K562 (cell line): ENCODE measurements at regions not wholly inside any gene's neighbourhood (a gene's known extent, or its start where the extent isn't known, plus 50 kb on each side); places are given as distances from the start of the nearest gene placed in this dataset.

Source experiments
- ATAC-seq: fragments of 200-7000 bp; cut with Tn5 transposase; 3 replicates; pipeline ENCODE4 v1.9.1; 2020; ENCODE audit warnings: moderate library complexity
- BruUV-seq: library from RNA; stranded (reverse); fragments of 400-500 nt; replicated peaks from 2 replicates; lab custom pipeline; 2021; lab: Mats Ljungman, UMichigan
- CTCF ChIA-PET: fragments of 300-600 bp; formaldehyde crosslinking; extraction: SDS; loops from one replicate; lab custom pipeline; 2021; ENCODE audit warnings: low intra/inter-chr PET ratio; lab: Yijun Ruan, JAX
- POLR2A ChIA-PET: fragments of 300-600, 350-650 bp; sonication (Branson Sonifier 250); formaldehyde crosslinking; extraction: SDS; loops from one replicate; lab custom pipeline; 2021; ENCODE audit warnings: antibody characterized with exemption, inconsistent platforms; lab: Yijun Ruan, JAX
- DNase-seq, 4 experiments: peaks; one replicate each; pipeline versions ENCODE4 v3.0.0 to v3.0.0-alpha.2; 2011 to 2018; ENCODE audit warnings: low spot score in 3 of 4, mixed read lengths in 3 of 4; ENCODE audit errors: extremely low read depth in 1 of 4
- FAIRE-seq: peaks from 2 replicates; lab custom pipeline; 2011; peaks lifted over from hg19 to GRCh38; lab: Jason Lieb, UNC
- H2AFZ ChIP-seq: 2 replicates; pipeline ENCODE4 v1.6.0; 2011; ENCODE audit warnings: low read depth, low read length, control low read depth, inconsistent platforms
- H3K27ac ChIP-seq: fragments of 200-600 bp; 3 replicates; pipeline ENCODE4 v1.8.0; 2011; ENCODE audit warnings: low read depth, mild to moderate bottlenecking, control low read depth, inconsistent platforms, low read length, moderate library complexity, mixed read lengths; ENCODE audit errors: extremely low read depth
- H3K27me3 ChIP-seq, 2 experiments: fragments of 300-600 bp in 1 of 2; 2 replicates in 1 of 2; 3 replicates in 1 of 2; pipeline versions ENCODE4 v1.6.0 to v1.8.0; 2011; ENCODE audit warnings: inconsistent platforms in 2 of 2, low read length in 2 of 2, mild to moderate bottlenecking in 1 of 2, mixed read lengths in 1 of 2, moderate library complexity in 1 of 2; ENCODE audit not compliant: control insufficient read depth in 2 of 2, insufficient read depth in 2 of 2
- H3K36me3 ChIP-seq: fragments of 300-600 bp; 3 replicates; pipeline ENCODE4 v1.8.0; 2011; ENCODE audit warnings: mild to moderate bottlenecking, low read length, inconsistent platforms; ENCODE audit not compliant: control insufficient read depth, insufficient read depth
- H3K4me1 ChIP-seq, 2 experiments: fragments of 200-600 bp in 1 of 2; replicated peaks in 1 of 2; 2 replicates in 1 of 2; 3 replicates in 1 of 2; pipeline versions ENCODE4 v1.5.1 to v1.8.0; 2011; ENCODE audit warnings: inconsistent platforms in 2 of 2, low read length in 2 of 2, mild to moderate bottlenecking in 1 of 2, mixed read lengths in 1 of 2, moderate library complexity in 1 of 2; ENCODE audit not compliant: control insufficient read depth in 2 of 2, insufficient read depth in 2 of 2
- H3K4me2 ChIP-seq: 2 replicates; pipeline ENCODE4 v1.6.1; 2011; ENCODE audit warnings: low read length, control low read depth, inconsistent platforms, mixed read lengths; ENCODE audit not compliant: insufficient read depth
- H3K4me3 ChIP-seq: fragments of 200-600 bp; sonication (generic), shearing (Covaris generic); 2 replicates; pipeline ENCODE4 v1.5.1; 2016; ENCODE audit warnings: control low read depth, inconsistent platforms
- H3K79me2 ChIP-seq: fragments of 200-600 bp; 3 replicates; pipeline ENCODE4 v1.8.0; 2011; ENCODE audit warnings: low read length, inconsistent platforms; ENCODE audit not compliant: control insufficient read depth, insufficient read depth
- H3K9ac ChIP-seq, 2 experiments: 2 replicates each; pipeline versions ENCODE4 v1.6.0 to v1.6.1; 2011; ENCODE audit warnings: low read depth in 2 of 2, low read length in 2 of 2, control low read depth in 1 of 2, inconsistent platforms in 1 of 2, mild to moderate bottlenecking in 1 of 2, mixed read lengths in 1 of 2; ENCODE audit not compliant: insufficient read depth in 1 of 2
- H3K9me1 ChIP-seq: one replicate; pipeline ENCODE4 v1.6.0; 2011; ENCODE audit warnings: inconsistent platforms, mild to moderate bottlenecking, low read length, moderate library complexity; ENCODE audit not compliant: control insufficient read depth, insufficient read depth
- H3K9me3 ChIP-seq: replicated peaks from 2 replicates; pipeline ENCODE4 v1.5.1; 2011; ENCODE audit warnings: low read depth, low read length, inconsistent platforms; ENCODE audit not compliant: control insufficient read depth, insufficient read depth
- H4K20me1 ChIP-seq: replicated peaks from 2 replicates; pipeline ENCODE4 v1.6.1; 2011; ENCODE audit warnings: low read length, inconsistent platforms, mixed read lengths; ENCODE audit not compliant: control insufficient read depth, insufficient read depth
- PHB2 ChIP-seq: fragments of 450-650 bp; IDR thresholded peaks from 2 replicates; pipeline ENCODE4 v1.6.1; 2017; ENCODE audit warnings: low read depth
- TCFL5 ChIP-seq: fragments of 250-450 bp; sonication (Bioruptor Pico); conservative IDR thresholded peaks from 2 replicates; pipeline ENCODE4 v1.6.1; 2021; ENCODE audit warnings: mild to moderate bottlenecking, moderate library complexity, matching md5 sums
- ZNF175 ChIP-seq: fragments of 200-800 bp; sonication (Bioruptor generic); IDR thresholded peaks from 2 replicates; pipeline ENCODE4 v1.6.1; 2016; ENCODE audit warnings: low read depth, mild to moderate bottlenecking, missing genetic modification characterization, missing compliant biosample characterization
- ZNF354B ChIP-seq: fragments of 250-450 bp; sonication (Bioruptor Pico); IDR thresholded peaks from 2 replicates; pipeline ENCODE4 v1.4.0; 2020
- WGBS: fragments of 100-300 bp; shearing (Covaris generic); methylation state at CpG from one replicate; pipeline ENCODE4 v1.1.6; 2016; ENCODE audit warnings: low coverage, mixed read lengths; ENCODE audit not compliant: insufficient coverage; ENCODE audit errors: missing lambda C conversion rate; 5-methylcytosine and 5-hydroxymethylcytosine counted together
- in situ Hi-C: fragments of 300-500 bp; cut with MboI; formaldehyde crosslinking; loops from 4 replicates; pipeline ENCODE4 v1.15.0; 2018; ENCODE audit warnings: inconsistent platforms, mixed read lengths
- intact Hi-C: fragments of 100-400 bp; cut with micrococcal nuclease; formaldehyde crosslinking; loops from 2 replicates; pipeline ENCODE4 v1.14.2; 2022
- TF ChIP-seq, protein P1 (sequence below): fragments of 450-650 bp; IDR thresholded peaks from one replicate; pipeline ENCODE4 v1.6.1; 2018; ENCODE audit warnings: mild to moderate bottlenecking, moderate library complexity; ENCODE audit not compliant: partially characterized antibody

DNA sequence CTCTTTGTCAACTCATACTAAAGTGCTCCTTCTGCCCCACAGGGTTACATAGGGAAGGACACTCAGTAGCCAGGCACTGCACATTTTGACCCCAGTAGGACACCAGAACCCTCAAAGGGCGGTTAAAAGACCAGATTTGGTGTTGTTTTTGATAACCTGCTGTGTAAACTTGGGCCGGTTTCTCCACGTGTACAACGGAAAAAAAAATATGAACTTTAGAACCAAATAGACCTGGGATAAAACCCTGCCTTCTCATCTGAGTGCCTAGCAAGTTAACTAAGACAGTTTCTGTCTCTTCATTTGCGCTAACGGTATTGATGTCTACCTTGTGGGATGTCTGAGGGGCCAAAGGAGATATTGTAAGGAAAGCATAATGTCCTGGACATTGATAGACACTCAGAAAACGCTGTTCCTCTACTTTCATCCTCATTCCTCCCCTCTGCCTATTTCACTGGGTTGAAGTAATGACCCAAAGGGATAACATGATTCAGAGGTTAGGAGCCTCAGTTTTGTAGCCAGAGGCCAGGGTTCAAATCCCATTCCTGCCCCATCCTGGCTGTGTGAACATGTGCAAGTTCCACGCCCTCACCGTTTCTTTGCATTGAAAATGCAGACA lies 155.9 kb upstream of the LPP start:
- Histone ChIP-seq H3K9me3 (no peaks in the 10 kb centered on the region), H3K4me1 (no peaks in the 10 kb centered on the region), H3K27me3 (no peaks in the 10 kb centered on the region; a peak in 2 of 5 replicates), H2AFZ (no peak overlapping the region), H3K9ac (no peak overlapping the region), H3K79me2 (no peaks in the 10 kb centered on the region), H3K4me3 (no peak overlapping the region), H3K36me3 (no peaks in the 10 kb centered on the region), H3K9me1 (no peaks in the 10 kb centered on the region), H3K27ac (no peak overlapping the region), H3K4me2 (no peak overlapping the region), H4K20me1 (no peaks in the 10 kb centered on the region)
- 0% methylated on average over 9 of the region's 9 CpGs for WGBS
- intact Hi-C loops (no loop called here), in situ Hi-C loops (no loop called here)
- ChIA-PET CTCF (no interaction called here), POLR2A (no interaction called here)
- DNase-seq: no peak
- TF ChIP-seq TCFL5 (CRISPR knock-in tag) (no peak), ZNF175 (no peak), ZNF354B (CRISPR knock-in tag) (no peak), PHB2 (no peak)
- TF ChIP-seq, protein P1, sequence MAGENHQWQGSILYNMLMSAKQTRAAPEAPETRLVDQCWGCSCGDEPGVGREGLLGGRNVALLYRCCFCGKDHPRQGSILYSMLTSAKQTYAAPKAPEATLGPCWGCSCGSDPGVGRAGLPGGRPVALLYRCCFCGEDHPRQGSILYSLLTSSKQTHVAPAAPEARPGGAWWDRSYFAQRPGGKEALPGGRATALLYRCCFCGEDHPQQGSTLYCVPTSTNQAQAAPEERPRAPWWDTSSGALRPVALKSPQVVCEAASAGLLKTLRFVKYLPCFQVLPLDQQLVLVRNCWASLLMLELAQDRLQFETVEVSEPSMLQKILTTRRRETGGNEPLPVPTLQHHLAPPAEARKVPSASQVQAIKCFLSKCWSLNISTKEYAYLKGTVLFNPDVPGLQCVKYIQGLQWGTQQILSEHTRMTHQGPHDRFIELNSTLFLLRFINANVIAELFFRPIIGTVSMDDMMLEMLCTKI: no peak
- no peak for ATAC-seq
- FAIRE-seq: no peak
- no TSS peak for BruUV-seq
